HG03354 (cell line): ENCODE measurements at regions not wholly inside any gene's neighbourhood (a gene's known extent, or its start where the extent isn't known, plus 50 kb on each side); places are given as distances from the start of the nearest gene placed in this dataset.

ENCODE experiments used
- ATAC-seq: cut with Tn5 transposase; IDR thresholded peaks from one replicate; pipeline ENCODE4 v1.9.1; 2021; ENCODE audit warnings: mild to moderate bottlenecking; ENCODE audit not compliant: unreplicated experiment, poor library complexity, severe bottlenecking

DNA sequence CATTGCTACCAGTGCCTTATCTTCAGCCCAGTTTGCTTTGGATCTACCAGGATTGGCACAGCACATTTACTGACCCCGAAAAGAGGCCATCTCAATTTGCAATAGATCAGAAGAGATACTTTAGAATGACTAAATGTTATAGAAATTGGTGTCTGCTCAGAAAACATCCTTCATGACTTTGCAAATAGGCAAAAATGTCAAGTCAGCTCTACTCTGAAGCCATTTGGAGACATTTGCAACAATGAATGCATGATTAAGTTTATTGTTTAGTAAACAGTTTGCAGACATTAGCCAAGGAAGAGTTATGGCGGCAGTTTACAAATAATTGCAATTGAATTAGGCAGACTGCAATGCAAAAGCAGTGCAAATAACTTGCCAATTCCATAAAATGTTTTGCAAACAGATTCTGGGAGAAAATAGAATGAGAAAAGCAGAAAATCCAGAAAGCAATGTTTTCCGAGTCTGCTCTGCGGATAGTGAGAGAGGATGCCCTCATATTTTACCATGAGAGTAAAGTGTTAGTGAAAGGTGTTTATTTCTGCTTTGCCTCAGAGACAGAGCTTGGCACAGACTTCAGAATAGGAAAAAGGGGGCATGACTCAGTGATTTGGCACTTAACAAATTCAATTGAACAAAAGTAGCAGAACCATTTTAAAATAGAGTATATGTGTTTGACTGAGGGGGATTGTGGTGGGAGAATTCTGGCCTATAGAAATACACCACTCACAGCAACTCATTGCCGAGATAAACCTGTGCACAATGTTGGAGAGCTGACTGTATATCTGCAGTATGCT, 334.9 kb upstream of the NR2F2 start:
- no peak for ATAC-seq

DNA sequence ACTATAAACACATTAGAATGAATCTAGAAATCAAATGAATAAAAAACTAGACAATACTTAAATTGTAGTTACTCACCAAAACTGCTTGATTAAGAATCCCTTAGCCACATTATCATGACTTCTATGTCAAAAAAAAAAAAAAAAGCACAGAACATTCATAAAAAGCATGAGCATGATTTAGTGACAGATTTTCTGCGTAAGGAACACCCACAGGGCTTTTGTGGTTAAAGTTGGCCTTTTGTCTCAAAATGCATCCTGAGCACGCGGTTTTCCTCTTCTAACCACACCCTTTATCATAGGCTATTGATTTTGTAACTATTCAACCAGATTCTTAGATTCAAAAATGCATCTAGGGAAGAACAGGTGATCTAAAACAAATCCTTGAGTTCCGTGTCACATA, 334.0 kb upstream of the NR2F2 start:
- ATAC-seq: no peak

DNA sequence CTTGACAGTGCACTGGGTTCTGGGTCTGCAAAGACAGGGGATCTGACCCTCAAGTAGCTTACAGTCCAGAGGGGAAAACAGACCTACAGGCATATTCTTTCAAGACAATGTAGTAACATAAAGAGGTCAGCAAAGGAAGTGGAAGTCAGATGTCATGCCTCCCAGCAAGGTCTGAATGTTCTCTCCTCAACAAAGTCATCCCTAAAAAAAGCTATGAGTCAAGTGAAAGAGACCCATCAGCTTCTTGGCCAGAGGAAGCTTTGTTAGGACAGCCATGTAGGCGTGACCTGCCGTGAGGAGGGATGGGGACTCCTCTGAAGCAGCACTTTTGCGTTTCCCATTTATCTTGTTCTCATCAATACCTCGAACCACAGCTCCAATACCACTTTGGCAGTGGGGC, 331.6 kb upstream of the NR2F2 start:
- ATAC-seq: no peak

DNA sequence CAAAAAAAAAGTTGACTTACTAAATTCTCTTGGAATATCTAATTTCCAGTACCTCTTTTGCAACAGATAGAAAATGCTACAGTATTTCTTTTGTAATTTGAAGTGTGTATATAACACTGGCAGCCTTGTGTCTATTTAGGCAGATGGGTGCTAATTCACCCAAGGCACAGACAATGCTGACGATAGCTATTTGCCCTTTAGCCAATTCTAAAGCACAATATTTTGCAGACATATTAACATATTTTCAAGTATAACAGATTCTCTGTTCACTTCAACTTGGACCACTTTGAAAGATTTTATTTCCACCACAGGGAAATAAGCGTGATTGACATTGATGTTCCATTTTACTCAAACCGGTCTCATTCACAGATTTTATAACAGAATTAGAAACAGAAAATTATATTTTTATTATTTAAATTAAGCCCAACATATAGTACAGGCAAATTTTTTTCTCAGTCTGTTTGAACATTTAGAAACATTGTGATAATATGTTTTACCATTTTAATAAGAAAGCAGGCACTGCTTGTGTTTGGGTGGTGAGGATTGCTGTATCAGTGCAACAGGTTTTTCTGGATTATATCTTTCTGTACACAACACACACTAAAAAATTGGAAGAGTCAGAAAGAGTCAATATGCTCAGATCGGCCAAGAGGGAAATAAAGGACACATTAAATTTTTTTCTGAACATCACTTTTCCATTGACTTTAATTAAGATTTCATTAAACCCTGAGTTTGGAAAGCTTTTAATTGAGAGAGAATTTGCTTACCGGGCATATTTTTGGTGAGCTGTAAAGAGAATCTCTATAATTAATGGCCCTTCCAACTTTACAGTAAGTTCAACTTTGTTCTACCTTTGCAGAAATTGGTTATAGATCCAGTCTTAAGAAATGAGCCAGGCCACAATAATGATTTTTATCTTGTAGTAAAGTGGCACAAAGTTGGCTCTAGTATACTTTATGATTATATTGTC, 327.3 kb upstream of the NR2F2 start:
- ATAC-seq: no peak

DNA sequence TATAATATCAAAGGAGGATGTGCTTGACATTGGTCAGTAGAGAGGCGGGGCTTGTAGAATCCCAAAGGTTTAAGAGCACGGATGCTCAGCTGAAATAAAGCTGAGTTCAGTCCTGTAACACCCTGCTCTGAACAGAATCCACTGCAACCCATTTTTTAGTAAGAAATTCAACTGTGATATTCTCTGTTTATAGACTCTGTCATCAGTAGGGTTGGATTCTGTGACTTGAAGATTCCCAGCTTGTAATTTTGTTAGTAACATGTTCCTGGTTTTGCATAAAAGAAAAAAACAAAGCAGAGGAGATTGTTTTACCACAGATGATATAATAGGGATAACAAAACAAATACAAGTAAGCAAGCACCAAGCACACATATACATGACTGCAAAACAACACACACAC, 324.6 kb upstream of the NR2F2 start:
- ATAC-seq: no peak

DNA sequence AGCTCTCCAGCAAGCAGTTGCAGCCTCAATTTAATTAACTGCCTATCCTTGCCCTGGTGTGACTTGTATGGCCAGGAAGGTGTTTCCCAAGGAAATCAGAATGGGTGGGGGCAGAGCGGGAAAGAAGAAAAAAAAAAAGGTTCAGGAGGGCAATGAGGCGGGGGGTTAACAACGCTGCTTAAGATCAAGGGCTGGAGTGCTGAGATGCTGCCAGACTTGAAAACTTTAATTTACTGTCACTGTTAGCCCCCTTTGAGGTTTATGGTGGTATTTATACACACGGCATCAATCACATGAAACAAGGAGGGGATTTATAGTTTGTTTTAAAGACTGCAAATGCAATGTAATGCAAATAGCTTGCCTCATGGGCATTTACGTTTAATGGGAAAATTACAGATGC, 319.4 kb upstream of the NR2F2 start:
- ATAC-seq: no peak

DNA sequence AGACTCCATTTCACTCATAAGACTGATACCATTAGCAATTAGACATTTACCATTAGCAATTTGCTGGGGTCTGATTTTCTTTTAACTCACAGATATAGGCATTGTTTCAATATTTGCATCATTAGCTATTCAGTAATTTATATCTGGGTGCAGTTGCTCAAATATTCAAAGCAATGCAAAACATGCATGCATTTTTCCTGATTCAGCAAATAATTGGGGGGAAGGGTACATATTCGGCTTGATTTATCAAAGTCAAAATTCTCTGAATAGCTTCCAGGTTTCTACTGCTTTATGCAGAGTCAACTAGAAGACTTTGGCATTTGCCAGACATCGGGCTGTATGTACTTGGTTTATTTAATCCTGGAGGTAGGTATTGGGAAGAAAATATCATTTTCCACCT, 315.6 kb upstream of the NR2F2 start:
- no peak for ATAC-seq

DNA sequence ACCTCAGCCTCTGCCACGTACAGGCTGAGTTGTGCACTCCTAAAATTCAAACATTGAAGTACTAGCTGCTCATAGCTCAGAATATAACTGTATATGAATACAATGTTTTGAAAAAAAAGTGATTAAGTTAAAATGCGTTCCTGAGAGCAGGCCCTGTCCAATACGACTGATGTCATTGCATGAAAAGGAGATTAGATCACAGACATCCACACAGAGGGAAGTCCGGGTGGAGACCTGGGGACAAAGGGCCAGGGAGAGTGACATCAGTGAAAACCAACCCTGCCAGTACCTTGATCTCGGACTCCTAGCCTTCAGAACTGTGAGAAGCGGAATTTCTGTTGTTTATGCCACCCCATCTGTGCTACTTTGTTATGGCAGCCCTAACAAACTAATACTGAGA, 311.4 kb upstream of the NR2F2 start:
- ATAC-seq: no peak

DNA sequence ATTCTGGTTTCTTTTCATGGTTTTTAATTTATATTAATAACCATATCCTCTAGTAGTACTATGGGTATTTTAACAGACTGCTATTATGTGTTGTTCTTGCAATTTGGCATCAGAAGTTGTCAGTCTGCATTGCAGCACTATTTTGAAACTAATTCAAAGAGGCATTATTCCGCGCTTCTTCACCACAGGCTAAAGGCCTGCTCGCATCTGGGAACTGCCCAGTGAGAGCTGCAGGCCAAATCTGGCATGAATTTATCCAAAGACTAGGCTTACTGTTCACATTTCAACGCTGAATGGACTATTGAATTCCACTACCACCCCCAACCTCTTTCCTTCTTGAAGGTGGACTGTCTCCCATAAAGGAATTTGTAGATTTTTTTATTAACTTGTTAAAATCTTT, 310.4 kb upstream of the NR2F2 start:
- no peak for ATAC-seq

DNA sequence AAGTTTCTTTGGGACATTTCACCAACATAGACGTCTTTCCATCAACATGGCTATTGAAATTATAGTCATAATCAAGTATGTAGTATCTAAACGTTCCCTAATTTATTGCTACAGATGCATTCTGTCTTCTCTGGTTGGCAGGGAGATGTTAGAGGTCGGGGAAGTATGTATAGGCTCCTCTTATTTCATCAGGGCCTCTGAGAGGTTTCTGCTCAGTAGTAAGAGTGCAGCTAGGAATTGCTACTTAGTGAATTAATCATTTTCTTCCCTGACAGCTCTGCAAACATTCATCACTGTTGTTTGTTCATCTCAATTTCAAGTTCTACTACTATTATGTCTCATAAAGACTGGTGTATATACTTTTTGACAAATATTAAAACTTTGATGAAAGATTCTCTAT, 309.7 kb upstream of the NR2F2 start:
- ATAC-seq: no peak

DNA sequence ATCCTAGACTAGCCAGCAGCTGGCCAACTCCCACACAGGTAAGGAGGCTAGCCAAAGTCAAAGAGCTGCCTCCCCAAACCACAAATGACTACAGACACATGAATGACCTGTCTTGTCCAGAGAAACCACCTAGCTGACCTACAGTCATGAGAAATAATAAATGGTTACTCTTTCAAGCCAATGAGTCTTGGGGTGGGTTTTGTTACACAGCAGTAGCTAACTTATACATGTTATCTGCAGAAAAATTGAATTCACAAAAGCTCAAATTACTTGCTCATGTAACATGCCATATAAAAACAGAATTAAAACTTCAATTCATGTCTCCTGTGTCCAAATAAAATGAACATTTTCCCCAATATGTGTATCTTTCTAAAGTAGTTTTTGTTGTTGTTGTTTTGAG, 307.4 kb upstream of the NR2F2 start:
- ATAC-seq: no peak

DNA sequence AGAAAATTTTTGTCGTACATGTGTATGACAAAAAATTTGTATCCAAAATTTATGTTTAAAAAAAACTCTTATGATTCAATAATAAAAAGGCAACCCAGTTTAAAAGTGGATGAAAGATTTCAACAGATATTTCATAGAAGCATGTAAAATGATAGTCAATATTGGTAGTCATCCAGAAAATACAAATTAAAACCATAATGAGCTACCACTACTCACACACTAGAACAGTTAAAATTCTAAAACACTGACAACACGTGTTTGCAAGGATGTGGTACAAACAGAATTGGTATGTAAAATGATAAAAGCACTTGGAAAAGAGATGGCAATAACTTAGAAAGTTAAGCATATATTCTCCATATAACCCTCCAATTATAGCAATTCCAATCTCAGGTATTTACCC, 303.0 kb upstream of the NR2F2 start:
- no peak for ATAC-seq

DNA sequence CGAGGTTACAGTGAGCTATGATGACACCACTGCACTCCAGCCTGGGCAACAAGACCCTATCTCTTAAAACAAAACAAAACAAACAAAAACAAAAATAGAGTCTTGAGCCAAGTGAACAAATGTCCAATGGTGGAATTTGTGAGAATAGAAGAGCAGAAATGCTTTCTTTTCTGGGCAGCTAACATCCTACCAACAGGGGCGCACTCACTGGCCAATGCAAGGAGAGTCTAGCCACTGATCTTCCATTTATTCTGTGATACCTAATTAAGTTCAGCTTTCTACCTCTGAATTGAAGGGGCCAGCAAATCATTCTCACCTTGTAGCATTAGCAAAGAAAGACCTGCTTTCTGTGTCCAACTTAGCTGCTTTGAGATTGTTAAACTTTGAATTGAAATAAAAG, 301.9 kb upstream of the NR2F2 start:
- ATAC-seq: no peak

DNA sequence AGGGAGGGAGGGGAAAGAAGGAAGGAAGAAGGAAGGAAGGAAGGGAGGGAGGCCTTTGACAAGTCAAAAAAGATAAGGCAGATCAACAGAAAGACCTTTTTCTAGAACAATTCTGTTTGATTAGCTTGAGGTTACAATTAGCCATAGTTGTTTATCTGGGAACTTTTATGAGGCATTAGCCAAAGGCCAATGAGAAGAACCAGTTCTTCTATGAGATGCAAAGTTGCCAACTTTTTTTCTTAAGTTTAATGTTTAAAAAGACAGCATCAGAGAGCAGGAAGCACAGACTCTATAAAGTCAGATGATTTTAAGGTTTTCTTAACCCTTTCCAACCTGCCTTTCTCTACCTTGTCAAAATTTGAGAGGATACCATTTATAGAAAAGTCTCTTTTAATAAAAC, 301.3 kb upstream of the NR2F2 start:
- no peak for ATAC-seq

DNA sequence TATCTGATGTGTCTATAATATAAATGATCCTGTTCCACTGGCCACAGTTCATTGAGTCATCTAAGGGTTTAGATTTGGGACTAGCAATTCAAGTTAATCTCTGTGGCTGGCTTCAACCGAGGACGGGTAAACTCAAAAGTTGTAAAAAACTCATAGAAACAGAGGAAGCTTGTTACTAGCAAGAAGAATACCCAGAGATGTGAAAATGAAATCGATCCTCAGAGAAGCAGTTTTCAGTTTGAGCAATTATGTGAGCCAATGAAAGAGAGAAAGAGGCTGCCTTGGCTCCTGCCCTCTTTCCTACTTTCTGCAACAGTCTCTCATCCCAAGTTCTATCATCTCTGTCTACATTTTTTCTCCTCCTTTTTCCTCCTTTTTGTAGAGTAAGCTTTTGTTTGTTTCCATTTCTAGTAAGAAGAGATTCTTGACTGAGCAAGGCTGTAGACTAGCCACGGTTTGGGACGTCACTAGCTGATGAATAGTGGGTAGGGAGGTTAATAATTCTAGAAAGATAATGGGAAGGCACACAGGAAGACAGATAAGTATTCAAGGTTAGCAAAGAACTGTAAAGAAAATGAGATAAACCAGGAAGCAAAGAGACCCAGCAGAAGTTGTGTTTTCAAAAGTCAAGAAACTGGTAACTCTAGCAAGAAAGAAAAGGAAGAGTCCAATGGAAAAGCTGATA, 298.9 kb upstream of the NR2F2 start:
- no peak for ATAC-seq

DNA sequence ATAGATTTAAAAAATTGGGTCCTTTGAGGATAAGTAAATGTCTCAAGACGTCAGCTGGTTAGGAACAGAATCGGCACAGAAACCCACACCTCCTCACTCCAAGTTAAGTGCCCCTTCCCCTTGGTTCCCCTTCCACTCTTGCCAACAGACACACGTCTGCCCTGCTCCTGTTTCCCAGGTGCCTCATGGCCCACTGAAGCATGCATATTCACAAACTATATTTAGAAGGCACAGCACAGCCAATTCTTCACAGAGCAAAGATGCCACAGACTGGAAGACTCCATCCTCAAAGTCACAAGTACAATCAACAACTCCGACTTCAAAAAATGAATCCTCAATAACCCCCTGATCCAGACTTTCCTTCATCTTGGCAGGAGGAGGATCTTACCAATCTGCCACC, 295.4 kb upstream of the NR2F2 start:
- ATAC-seq: no peak

DNA sequence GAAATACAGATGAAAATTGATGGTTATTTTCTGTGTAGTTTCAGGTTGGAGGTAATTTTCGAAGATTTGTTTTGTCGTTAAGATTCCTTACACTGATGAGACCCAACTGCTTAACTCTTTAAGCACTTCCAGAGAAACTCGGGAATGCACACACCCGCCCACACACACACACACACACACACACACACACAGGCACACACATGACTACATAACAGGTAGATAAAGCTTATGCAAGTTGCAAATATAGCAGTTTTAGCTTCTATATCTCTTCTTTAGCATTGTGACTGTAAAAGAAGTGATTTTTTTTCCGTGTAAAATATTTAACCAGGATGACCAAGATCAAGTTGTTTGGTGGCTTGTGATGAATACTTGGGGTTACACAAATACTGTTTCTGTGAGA, 294.9 kb upstream of the NR2F2 start:
- ATAC-seq: no peak

DNA sequence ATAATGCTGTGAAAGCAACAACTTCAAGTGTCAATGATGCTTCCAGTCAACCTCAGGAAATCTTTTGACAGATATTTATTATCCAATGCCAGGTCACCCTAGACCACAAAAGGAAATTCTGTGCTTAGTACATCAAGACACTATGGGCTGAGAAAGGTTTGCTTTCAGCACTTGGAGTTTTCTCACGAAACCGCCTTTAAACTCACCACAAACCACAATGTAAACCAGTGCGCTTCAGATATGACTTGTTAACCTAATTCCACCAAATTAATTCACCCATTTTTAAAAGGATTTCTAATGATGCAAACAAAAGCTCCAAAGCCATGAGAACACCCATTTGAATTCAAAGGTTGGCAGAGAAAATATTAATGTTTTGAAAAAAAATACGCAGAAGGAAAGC, 292.9 kb upstream of the NR2F2 start:
- ATAC-seq: peak; percentile 65

DNA sequence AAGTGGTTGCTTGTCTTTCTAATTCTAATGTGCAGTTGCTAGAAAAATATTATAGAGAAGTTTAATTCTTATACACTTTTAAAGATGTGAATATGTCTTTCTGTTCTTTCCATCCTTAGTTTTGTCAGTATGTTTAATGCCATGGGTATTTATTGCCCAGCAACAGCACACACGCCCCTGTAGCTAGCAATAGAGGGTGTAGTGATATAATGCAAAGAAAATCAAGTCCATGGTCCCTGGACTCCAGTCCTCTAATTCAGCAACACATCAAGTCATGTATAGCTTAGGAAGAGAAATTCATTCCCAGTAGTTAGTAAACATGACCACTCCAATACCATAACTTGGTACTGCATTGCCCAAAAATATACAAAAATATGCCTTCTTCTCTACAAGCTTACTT, 292.4 kb upstream of the NR2F2 start:
- no peak for ATAC-seq

DNA sequence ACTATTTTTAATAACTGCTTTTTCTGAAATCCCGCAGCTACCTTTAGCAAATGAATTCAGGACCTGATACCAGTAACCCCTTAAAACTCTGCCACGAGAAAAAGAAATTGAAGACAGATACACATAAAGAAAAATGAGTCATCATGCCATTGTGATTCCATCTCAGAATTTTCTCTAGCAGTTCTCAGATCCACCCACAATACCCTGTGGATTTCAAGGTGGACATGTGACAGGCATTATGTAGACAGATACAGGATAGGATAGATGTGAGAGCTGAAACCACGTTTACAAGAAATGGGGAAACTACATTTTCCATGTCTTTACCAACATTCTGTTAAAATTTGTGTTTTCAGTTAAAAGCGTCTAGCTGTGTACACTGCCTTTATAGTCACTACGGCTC, 291.9 kb upstream of the NR2F2 start:
- no peak for ATAC-seq
